GM19467 (cell line): ENCODE measurements at regions not wholly inside any gene's neighbourhood (a gene's known extent, or its start where the extent isn't known, plus 50 kb on each side); places are given as distances from the start of the nearest gene placed in this dataset.
"Not testable (repeated sequence)": the region's sequence is repeated elsewhere in the genome, so short reads cannot be mapped to it uniquely, and the experiment has no call there.

Experiments used
- ATAC-seq: cut with Tn5 transposase; IDR thresholded peaks from one replicate; pipeline ENCODE4 v1.9.1; 2021; ENCODE audit warnings: mild to moderate bottlenecking, moderate library complexity; ENCODE audit not compliant: unreplicated experiment

GRCh38 chr3:153958635-153959595 lies 162.3 kb upstream of the ARHGEF26 start:
- ATAC-seq: no peak

- ATAC-seq: no peak
These were observed 160.6 kb upstream of the ARHGEF26 start for GRCh38 chr3:153960458-153961074.

- ATAC-seq: no peak
These were observed 159.7 kb upstream of the ARHGEF26 start for GRCh38 chr3:153961494-153961893.

GRCh38 chr3:153963012-153963411 lies 158.2 kb upstream of the ARHGEF26 start:
- no peak for ATAC-seq

- ATAC-seq: no peak
These were observed 153.9 kb upstream of the ARHGEF26 start for GRCh38 chr3:153967260-153967659.

GRCh38 chr3:153970047-153970446 lies 151.1 kb upstream of the ARHGEF26 start:
- peak; percentile 48 for ATAC-seq

- no peak for ATAC-seq
These were observed 150.3 kb upstream of the ARHGEF26 start for GRCh38 chr3:153970741-153971347.

- ATAC-seq: peak; percentile 44
These were observed 148.3 kb upstream of the ARHGEF26 start for GRCh38 chr3:153972862-153973261.

GRCh38 chr3:153973722-153974265 lies 147.4 kb upstream of the ARHGEF26 start:
- ATAC-seq: peak; percentile 49

- ATAC-seq: no peak
These were observed 146.6 kb upstream of the ARHGEF26 start for GRCh38 chr3:153974614-153975013.

GRCh38 chr3:153976891-153977554 lies 144.2 kb upstream of the ARHGEF26 start:
- ATAC-seq: no peak

- no peak for ATAC-seq
These were observed 143.2 kb upstream of the ARHGEF26 start for GRCh38 chr3:153978006-153978405.

GRCh38 chr3:153979418-153980251 lies 141.6 kb upstream of the ARHGEF26 start:
- ATAC-seq: no peak

- no peak for ATAC-seq
These were observed 141.0 kb upstream of the ARHGEF26 start for GRCh38 chr3:153980252-153980590.

GRCh38 chr3:153997364-153997763 lies 123.8 kb upstream of the ARHGEF26 start:
- ATAC-seq: not testable (repeated sequence)

- no peak for ATAC-seq
These were observed 117.5 kb upstream of the ARHGEF26 start for GRCh38 chr3:154003649-154004048.

GRCh38 chr3:154011036-154011435 lies 110.2 kb upstream of the ARHGEF26 start:
- no peak for ATAC-seq

- ATAC-seq: no peak
These were observed 107.5 kb upstream of the ARHGEF26 start for GRCh38 chr3:154013736-154014135.

GRCh38 chr3:154015307-154015706 lies 105.9 kb upstream of the ARHGEF26 start:
- ATAC-seq: no peak

GRCh38 chr3:154018100-154018696 lies 103.0 kb upstream of the ARHGEF26 start:
- no peak for ATAC-seq
